ENCODE measurements at regions not wholly inside any gene's neighbourhood (a gene's known extent, or its start where the extent isn't known, plus 50 kb on each side); places are given as distances from the start of the nearest gene placed in this dataset.

DNA sequence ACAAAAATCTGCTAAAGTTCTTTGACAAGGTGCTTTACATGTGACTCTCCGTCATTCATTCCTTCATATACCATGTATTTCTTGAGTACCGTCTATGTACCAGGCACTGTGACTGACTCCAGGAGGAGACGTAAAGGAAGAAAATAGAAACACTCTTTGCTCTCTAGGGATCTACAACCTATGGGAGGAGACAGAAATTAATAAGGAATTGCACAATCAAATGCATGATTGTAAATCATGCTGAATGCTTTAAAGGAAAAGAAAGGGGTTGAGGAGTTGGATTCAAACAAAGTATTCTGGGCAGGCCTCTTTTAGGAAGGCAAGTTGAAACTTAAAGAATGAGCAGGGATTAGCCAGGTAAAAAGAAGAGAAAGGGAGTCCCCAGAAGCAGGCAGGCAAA, 239.1 kb upstream of the FGGY start:
- H3K4me3 ChIP-seq (replicated peaks in 1 of 2; ENCODE audit: low read depth in 2 of 2, low read length in 2 of 2): no peak overlapping the region
- DNase-seq (ENCODE audit: low read depth in 2 of 2): peak in 1 of 2 donors; percentile 49
- TF ChIP-seq, protein P1, sequence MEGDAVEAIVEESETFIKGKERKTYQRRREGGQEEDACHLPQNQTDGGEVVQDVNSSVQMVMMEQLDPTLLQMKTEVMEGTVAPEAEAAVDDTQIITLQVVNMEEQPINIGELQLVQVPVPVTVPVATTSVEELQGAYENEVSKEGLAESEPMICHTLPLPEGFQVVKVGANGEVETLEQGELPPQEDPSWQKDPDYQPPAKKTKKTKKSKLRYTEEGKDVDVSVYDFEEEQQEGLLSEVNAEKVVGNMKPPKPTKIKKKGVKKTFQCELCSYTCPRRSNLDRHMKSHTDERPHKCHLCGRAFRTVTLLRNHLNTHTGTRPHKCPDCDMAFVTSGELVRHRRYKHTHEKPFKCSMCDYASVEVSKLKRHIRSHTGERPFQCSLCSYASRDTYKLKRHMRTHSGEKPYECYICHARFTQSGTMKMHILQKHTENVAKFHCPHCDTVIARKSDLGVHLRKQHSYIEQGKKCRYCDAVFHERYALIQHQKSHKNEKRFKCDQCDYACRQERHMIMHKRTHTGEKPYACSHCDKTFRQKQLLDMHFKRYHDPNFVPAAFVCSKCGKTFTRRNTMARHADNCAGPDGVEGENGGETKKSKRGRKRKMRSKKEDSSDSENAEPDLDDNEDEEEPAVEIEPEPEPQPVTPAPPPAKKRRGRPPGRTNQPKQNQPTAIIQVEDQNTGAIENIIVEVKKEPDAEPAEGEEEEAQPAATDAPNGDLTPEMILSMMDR (IDR thresholded peaks at IDR 0.05; ENCODE audit: low read depth, low read length): no peak

DNA sequence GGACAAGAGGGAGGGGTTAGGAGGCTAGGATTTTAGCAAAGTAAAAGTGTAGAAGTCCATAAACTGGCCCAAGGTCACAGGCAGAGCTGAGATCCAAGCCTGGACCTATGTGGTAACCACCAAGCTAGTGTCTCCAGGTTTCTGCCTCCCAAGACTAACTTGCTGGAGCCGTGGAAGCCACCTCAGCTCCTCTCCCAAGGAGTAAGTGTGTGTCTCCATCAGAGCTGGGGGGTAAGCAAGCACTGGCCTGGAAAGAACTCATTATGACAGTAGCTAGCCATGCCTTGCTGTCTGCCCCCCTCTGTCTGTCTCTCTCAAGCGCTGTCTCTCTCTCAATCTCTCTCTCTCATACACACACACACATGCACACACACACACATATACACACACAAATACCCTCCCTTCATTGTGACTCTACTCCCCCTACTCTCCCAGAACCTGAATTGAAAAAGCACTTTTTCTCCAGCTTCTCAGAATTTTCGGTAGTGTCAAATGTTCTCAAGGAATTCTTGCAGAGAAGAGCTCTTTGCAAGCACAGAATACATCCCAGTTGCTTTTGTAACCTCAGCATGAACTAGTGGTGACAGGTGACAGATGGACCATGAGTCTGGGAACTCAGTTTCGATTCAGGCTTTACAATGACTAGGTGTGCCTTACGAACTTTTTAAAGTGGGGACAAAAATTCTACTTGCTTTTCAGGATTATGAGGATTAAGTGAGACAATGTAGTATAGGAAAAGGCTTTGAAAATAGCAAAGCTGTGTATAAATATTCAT, 238.0 kb upstream of the FGGY start:
- no peak overlapping the region for H3K4me3 ChIP-seq (replicated peaks in 1 of 2; ENCODE audit: low read depth in 2 of 2, low read length in 2 of 2)
- TF ChIP-seq, protein P1 (IDR thresholded peaks at IDR 0.05; ENCODE audit: low read depth, low read length): no peak

DNA sequence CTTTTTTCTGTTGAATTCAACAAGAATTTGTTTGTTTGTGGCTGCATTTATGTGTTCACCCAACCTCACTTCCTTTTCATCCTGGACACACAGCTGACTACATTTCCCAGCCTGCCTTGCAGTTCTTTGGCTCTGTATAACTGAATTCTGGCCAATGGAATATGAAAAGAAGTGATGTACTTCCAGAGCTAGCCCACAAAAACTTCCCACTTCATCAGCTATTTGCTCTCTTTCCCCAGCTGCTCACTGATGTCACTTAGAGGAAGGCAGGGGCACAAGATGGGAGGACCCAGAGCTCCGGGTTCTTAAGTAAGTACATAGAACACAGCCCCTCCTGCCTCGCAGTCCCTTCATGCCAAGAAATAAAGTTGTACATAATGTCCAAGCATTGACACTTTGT, 235.0 kb upstream of the FGGY start:
- TF ChIP-seq, protein P1 (IDR thresholded peaks at IDR 0.05; ENCODE audit: low read depth, low read length): no peak
- peak overlapping the region; percentile 43 to 55 for H3K4me3 ChIP-seq (replicated peaks in 1 of 2; ENCODE audit: low read depth in 2 of 2, low read length in 2 of 2)
- DNase-seq (ENCODE audit: low read depth in 2 of 2): peak; percentile 98 to 99

More for the DNA sequence above, 238.0 kb upstream of the FGGY start:
- no peak for DNase-seq (ENCODE audit: low read depth in 2 of 2)

DNA sequence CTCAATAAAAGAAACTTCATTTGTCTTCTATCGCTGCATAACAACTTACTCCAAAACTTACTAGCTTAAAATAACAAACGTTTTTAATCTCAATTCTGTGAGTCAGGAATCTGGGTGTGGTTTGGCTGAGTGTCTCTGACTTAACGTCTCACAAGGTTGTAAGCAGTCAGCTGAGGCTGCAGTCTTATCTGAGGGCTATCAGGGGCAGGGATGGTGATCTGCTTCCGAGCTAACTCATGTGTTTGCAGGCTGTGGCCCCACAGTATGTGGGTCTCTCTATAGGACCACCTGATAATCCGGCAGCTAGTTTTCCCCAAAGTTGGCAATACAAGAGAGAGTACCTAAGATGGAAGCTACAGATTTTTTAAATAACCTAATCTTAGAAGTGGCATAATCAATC, 234.2 kb upstream of the FGGY start:
- peak; percentile 83 to 87 for DNase-seq (ENCODE audit: low read depth in 2 of 2)
- H3K4me3 ChIP-seq (replicated peaks in 1 of 2; ENCODE audit: low read depth in 2 of 2, low read length in 2 of 2): peak overlapping the region in 1 of 2 donors; percentile 55
- TF ChIP-seq, protein P1 (IDR thresholded peaks at IDR 0.05; ENCODE audit: low read depth, low read length): no peak

DNA sequence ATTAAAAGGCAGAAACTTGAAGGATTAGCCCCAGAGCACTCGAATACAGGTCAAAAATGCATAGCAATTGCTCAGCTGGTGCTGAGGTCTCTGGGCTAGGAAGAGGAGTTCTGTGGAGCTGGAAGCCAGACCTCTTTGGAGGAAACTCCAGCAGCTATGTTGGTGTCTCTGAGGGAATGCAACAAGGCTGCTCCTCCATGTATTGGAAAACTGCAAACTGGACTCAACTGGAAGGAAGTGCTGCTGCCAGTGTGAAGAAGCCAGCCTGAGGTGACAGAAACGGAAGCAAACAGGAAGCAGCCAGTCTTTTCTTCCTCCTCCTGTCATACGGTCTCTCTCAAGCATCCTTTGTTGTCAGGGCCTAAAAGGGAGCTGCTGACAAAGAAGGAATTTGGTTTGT, 233.4 kb upstream of the FGGY start:
- TF ChIP-seq, protein P1 (IDR thresholded peaks at IDR 0.05; ENCODE audit: low read depth, low read length): no peak
- no peak for DNase-seq (ENCODE audit: low read depth in 2 of 2)
- no peak overlapping the region for H3K4me3 ChIP-seq (replicated peaks in 1 of 2; ENCODE audit: low read depth in 2 of 2, low read length in 2 of 2)

DNA sequence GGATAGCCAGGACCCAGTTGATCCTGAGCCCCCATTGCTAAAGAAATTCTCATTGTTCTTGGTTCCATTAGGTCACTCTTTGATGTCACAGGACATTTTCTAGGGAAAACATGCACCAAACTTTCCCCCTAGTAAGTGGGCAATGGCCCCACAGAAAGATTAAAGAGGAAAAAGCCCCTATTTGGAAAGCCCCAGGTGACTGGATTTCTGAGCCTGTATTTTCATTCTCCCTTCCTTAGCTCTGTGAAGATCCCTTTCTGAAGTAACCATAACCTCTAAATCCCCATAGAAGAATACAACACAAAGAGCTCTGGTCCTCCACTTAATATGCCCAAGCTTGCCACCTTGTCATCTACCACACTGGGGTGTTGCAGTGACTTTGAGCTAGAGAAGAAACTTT, 232.3 kb upstream of the FGGY start:
- no peak overlapping the region for H3K4me3 ChIP-seq (replicated peaks in 1 of 2; ENCODE audit: low read depth in 2 of 2, low read length in 2 of 2)
- TF ChIP-seq, protein P1 (IDR thresholded peaks at IDR 0.05; ENCODE audit: low read depth, low read length): no peak
- DNase-seq (ENCODE audit: low read depth in 2 of 2): no peak

Data from cardiac fibroblast (primary cell).